Prostate gland (tissue), 2 donors: ENCODE measurements at regions not wholly inside any gene's neighbourhood (a gene's known extent, or its start where the extent isn't known, plus 50 kb on each side); places are given as distances from the start of the nearest gene placed in this dataset.

ENCODE experiments used
- POLR2A ChIP-seq: fragments of 450-650 bp; IDR thresholded peaks from one replicate; pipeline ENCODE4 v1.6.1; 2016; ENCODE audit warnings: antibody characterized with exemption, mild to moderate bottlenecking
- POLR2AphosphoS5 ChIP-seq: sonication (generic); formaldehyde crosslinking; IDR thresholded peaks from one replicate; pipeline ENCODE4 v1.6.1; 2017; ENCODE audit warnings: antibody characterized with exemption
- TF ChIP-seq, protein P1 (sequence below), 4 experiments: fragments of 200-600 bp in 2 of 4; fragments of 450-650 bp in 2 of 4; sonication (generic) in 2 of 4; IDR thresholded peaks; 1 replicate in 3 of 4; 2 replicates in 1 of 4; pipeline ENCODE4 v1.5.1; 2016 to 2019; ENCODE audit warnings: antibody characterized with exemption in 4 of 4, mild to moderate bottlenecking in 2 of 4, moderate library complexity in 2 of 4

- TF ChIP-seq, protein P1, sequence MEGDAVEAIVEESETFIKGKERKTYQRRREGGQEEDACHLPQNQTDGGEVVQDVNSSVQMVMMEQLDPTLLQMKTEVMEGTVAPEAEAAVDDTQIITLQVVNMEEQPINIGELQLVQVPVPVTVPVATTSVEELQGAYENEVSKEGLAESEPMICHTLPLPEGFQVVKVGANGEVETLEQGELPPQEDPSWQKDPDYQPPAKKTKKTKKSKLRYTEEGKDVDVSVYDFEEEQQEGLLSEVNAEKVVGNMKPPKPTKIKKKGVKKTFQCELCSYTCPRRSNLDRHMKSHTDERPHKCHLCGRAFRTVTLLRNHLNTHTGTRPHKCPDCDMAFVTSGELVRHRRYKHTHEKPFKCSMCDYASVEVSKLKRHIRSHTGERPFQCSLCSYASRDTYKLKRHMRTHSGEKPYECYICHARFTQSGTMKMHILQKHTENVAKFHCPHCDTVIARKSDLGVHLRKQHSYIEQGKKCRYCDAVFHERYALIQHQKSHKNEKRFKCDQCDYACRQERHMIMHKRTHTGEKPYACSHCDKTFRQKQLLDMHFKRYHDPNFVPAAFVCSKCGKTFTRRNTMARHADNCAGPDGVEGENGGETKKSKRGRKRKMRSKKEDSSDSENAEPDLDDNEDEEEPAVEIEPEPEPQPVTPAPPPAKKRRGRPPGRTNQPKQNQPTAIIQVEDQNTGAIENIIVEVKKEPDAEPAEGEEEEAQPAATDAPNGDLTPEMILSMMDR (IDR thresholded peaks at IDR 0.05), result no peak
- TF ChIP-seq POLR2A, result no peak
- no peak for TF ChIP-seq POLR2AphosphoS5
Measured at GRCh38 chr9:26237256-26237655, 559.0 kb upstream of the TUSC1 start.
